Astrocyte (in vitro differentiated cells and primary cell): ENCODE measurements at regions not wholly inside any gene's neighbourhood (a gene's known extent, or its start where the extent isn't known, plus 50 kb on each side); places are given as distances from the start of the nearest gene placed in this dataset.

Source experiments
- DNase-seq: peaks from one replicate; pipeline ENCODE4 v3.0.0-alpha.2; 2010; ENCODE audit warnings: low read depth
- FAIRE-seq: peaks from 2 replicates; lab custom pipeline; 2011; peaks lifted over from hg19 to GRCh38; lab: Jason Lieb, UNC
- H2AFZ ChIP-seq: 2 replicates; pipeline ENCODE4 v1.6.0; 2012; ENCODE audit warnings: low read depth, low read length, inconsistent platforms
- H3K27ac ChIP-seq: 2 replicates; pipeline ENCODE4 v1.5.1; 2011; ENCODE audit warnings: low read depth, low read length, inconsistent platforms
- H3K27me3 ChIP-seq: 2 replicates; pipeline ENCODE4 v1.6.0; 2011; ENCODE audit warnings: low read length, inconsistent platforms; ENCODE audit not compliant: insufficient read depth
- H3K36me3 ChIP-seq: 2 replicates; pipeline ENCODE4 v1.5.1; 2011; ENCODE audit warnings: low read length, inconsistent platforms; ENCODE audit not compliant: insufficient read depth
- H3K4me1 ChIP-seq: 2 replicates; pipeline ENCODE4 v1.5.1; 2011; ENCODE audit warnings: low read length, inconsistent platforms; ENCODE audit not compliant: insufficient read depth
- H3K4me2 ChIP-seq: 2 replicates; pipeline ENCODE4 v1.6.0; 2012; ENCODE audit warnings: low read length, inconsistent platforms
- H3K4me3 ChIP-seq: 2 replicates; pipeline ENCODE4 v1.5.1; 2011; ENCODE audit warnings: low read depth, mild to moderate bottlenecking, low read length, inconsistent platforms; ENCODE audit not compliant: insufficient read depth
- H3K79me2 ChIP-seq: 2 replicates; pipeline ENCODE4 v1.6.0; 2012; ENCODE audit warnings: mild to moderate bottlenecking, low read length, inconsistent platforms; ENCODE audit not compliant: insufficient read depth
- H3K9ac ChIP-seq: 2 replicates; pipeline ENCODE4 v1.6.0; 2012; ENCODE audit warnings: mild to moderate bottlenecking, low read length, inconsistent platforms
- H3K9me3 ChIP-seq: 2 replicates; pipeline ENCODE4 v1.5.1; 2012; ENCODE audit warnings: low read depth, mild to moderate bottlenecking, low read length, inconsistent platforms; ENCODE audit not compliant: insufficient read depth
- H4K20me1 ChIP-seq: 2 replicates; pipeline ENCODE4 v1.6.0; 2012; ENCODE audit warnings: low read length, inconsistent platforms; ENCODE audit not compliant: insufficient read depth
- H3K27ac Mint-ChIP-seq: one replicate; pipeline ENCODE4 v1.8.0; 2021; ENCODE audit warnings: mild to moderate bottlenecking, mixed read lengths; ENCODE audit not compliant: unreplicated experiment
- H3K27me3 Mint-ChIP-seq: one replicate; pipeline ENCODE4 v1.8.0; 2021; ENCODE audit warnings: low read depth, mixed read lengths; ENCODE audit not compliant: unreplicated experiment
- H3K36me3 Mint-ChIP-seq: one replicate; pipeline ENCODE4 v1.8.0; 2021; ENCODE audit warnings: low read depth, mixed read lengths; ENCODE audit not compliant: unreplicated experiment
- H3K4me1 Mint-ChIP-seq: one replicate; pipeline ENCODE4 v1.8.0; 2021; ENCODE audit warnings: low read depth, mixed read lengths; ENCODE audit not compliant: unreplicated experiment
- H3K4me3 Mint-ChIP-seq: one replicate; pipeline ENCODE4 v1.8.0; 2021; ENCODE audit warnings: mild to moderate bottlenecking, moderate library complexity, mixed read lengths; ENCODE audit not compliant: unreplicated experiment
- H3K9me3 Mint-ChIP-seq: one replicate; pipeline ENCODE4 v1.8.0; 2021; ENCODE audit warnings: mild to moderate bottlenecking, mixed read lengths; ENCODE audit not compliant: unreplicated experiment
- CTCF ChIP-seq: IDR thresholded peaks from 2 replicates; pipeline ENCODE4 v1.5.1; 2011; ENCODE audit warnings: low read depth, mild to moderate bottlenecking, inconsistent platforms, low read length, moderate library complexity; ENCODE audit not compliant: insufficient read depth
- EZH2 ChIP-seq: IDR thresholded peaks from 2 replicates; pipeline ENCODE4 v1.6.1; 2012; ENCODE audit warnings: mild to moderate bottlenecking, low read length, inconsistent platforms; ENCODE audit not compliant: insufficient read depth

GRCh38 chr13:106101201-106101600 lies 434.3 kb downstream of the EFNB2 start:
- H3K27ac ChIP-seq = peak overlapping the region; percentile 6
- TF ChIP-seq EZH2 = no peak
- TF ChIP-seq CTCF = no peak

GRCh38 chr13:106100171-106100919 lies 435.1 kb downstream of the EFNB2 start:
- peak overlapping the region; percentile 26 for H3K4me2 ChIP-seq
- FAIRE-seq (no peak), DNase-seq (no peak)
- H3K27ac Mint-ChIP-seq = peak overlapping the region; percentile 60
- H3K79me2 ChIP-seq = no peaks in the 10 kb centered on the region
- H3K9ac ChIP-seq = peak overlapping the region; percentile 26
- no peak overlapping the region for H3K4me3 Mint-ChIP-seq
- H3K36me3 Mint-ChIP-seq = no peaks in the 10 kb centered on the region
- TF ChIP-seq CTCF = no peak
- no peak for TF ChIP-seq EZH2
- H2AFZ ChIP-seq = peak overlapping the region; percentile 59
- no peaks in the 10 kb centered on the region for H3K36me3 ChIP-seq
- no peaks in the 10 kb centered on the region for H3K9me3 ChIP-seq
- H3K27ac ChIP-seq = peak overlapping the region; percentile 26
- no peaks in the 10 kb centered on the region for H3K27me3 Mint-ChIP-seq
- H3K4me3 ChIP-seq = no peak overlapping the region
- peaks cover 3% of the 10 kb centered on the region for H3K9me3 Mint-ChIP-seq
- H4K20me1 ChIP-seq = no peaks in the 10 kb centered on the region
- H3K27me3 ChIP-seq = no peaks in the 10 kb centered on the region
- H3K4me1 ChIP-seq = peaks cover 44% of the 10 kb centered on the region
- H3K4me1 Mint-ChIP-seq = peaks cover 32% of the 10 kb centered on the region

More at GRCh38 chr13:106101201-106101600, 434.3 kb downstream of the EFNB2 start:
- FAIRE-seq = no peak
- no peaks in the 10 kb centered on the region for H3K9me3 ChIP-seq
- H3K4me1 ChIP-seq = peaks cover 47% of the 10 kb centered on the region
- H3K36me3 Mint-ChIP-seq = no peaks in the 10 kb centered on the region
- H3K9me3 Mint-ChIP-seq = peaks cover 3% of the 10 kb centered on the region
- no peak overlapping the region for H2AFZ ChIP-seq
- no peak overlapping the region for H3K4me3 ChIP-seq
- H3K4me1 Mint-ChIP-seq = peaks cover 33% of the 10 kb centered on the region
- H3K79me2 ChIP-seq = no peaks in the 10 kb centered on the region
- DNase-seq = peak; percentile 38
- peak overlapping the region; percentile 60 for H3K27ac Mint-ChIP-seq
- peak overlapping the region; percentile 26 for H3K4me2 ChIP-seq
- H3K27me3 Mint-ChIP-seq = no peaks in the 10 kb centered on the region
- no peaks in the 10 kb centered on the region for H3K27me3 ChIP-seq
- H4K20me1 ChIP-seq = no peaks in the 10 kb centered on the region
- no peak overlapping the region for H3K4me3 Mint-ChIP-seq
- H3K36me3 ChIP-seq = no peaks in the 10 kb centered on the region
- no peak overlapping the region for H3K9ac ChIP-seq

- no peaks in the 10 kb centered on the region for H3K79me2 ChIP-seq
- no peaks in the 10 kb centered on the region for H4K20me1 ChIP-seq
- FAIRE-seq (no peak), DNase-seq (no peak)
- peaks cover 30% of the 10 kb centered on the region for H3K4me1 Mint-ChIP-seq
- TF ChIP-seq CTCF (no peak), EZH2 (no peak)
- peaks cover 3% of the 10 kb centered on the region for H3K9me3 Mint-ChIP-seq
- H3K27ac ChIP-seq = no peak overlapping the region
- H3K4me2 ChIP-seq = no peak overlapping the region
- H3K4me3 ChIP-seq = no peak overlapping the region
- peaks cover 39% of the 10 kb centered on the region for H3K4me1 ChIP-seq
- no peaks in the 10 kb centered on the region for H3K27me3 Mint-ChIP-seq
- H3K36me3 ChIP-seq = no peaks in the 10 kb centered on the region
- H2AFZ ChIP-seq = no peak overlapping the region
- H3K4me3 Mint-ChIP-seq = no peak overlapping the region
- peak overlapping the region; percentile 59 for H3K27ac Mint-ChIP-seq
- H3K27me3 ChIP-seq = no peaks in the 10 kb centered on the region
- H3K9ac ChIP-seq = no peak overlapping the region
- no peaks in the 10 kb centered on the region for H3K9me3 ChIP-seq
- H3K36me3 Mint-ChIP-seq = no peaks in the 10 kb centered on the region
Measured at GRCh38 chr13:106099765-106100164, 435.7 kb downstream of the EFNB2 start.
